ENCODE measurements at regions not wholly inside any gene's neighbourhood (a gene's known extent, or its start where the extent isn't known, plus 50 kb on each side); places are given as distances from the start of the nearest gene placed in this dataset.

- 0% methylated on average over 1 of the region's 1 CpG for WGBS (ENCODE audit: insufficient coverage, low coverage, missing lambda C conversion rate)
- BruUV-seq (replicated peaks) = no TSS peak
- Histone ChIP-seq H3K9me1 (ENCODE audit: control insufficient read depth, insufficient read depth, low read length) (no peaks in the 10 kb centered on the region), H3K9me3 (replicated peaks; ENCODE audit: control insufficient read depth, insufficient read depth, low read depth, low read length) (no peaks in the 10 kb centered on the region), H3K36me3 (ENCODE audit: control insufficient read depth, insufficient read depth, low read length) (no peaks in the 10 kb centered on the region), H3K9ac (ENCODE audit: insufficient read depth in 1 of 2, low read depth in 2 of 2, low read length in 2 of 2) (no peak overlapping the region), H3K79me2 (ENCODE audit: control insufficient read depth, insufficient read depth, low read length) (no peaks in the 10 kb centered on the region), H3K27me3 (ENCODE audit: control insufficient read depth in 2 of 2, insufficient read depth in 2 of 2, low read length in 2 of 2) (no peaks in the 10 kb centered on the region), H3K4me1 (replicated peaks in 1 of 2; ENCODE audit: control insufficient read depth in 2 of 2, insufficient read depth in 2 of 2, low read length in 2 of 2) (no peaks in the 10 kb centered on the region), H3K4me2 (ENCODE audit: insufficient read depth, low read length) (no peak overlapping the region), H2AFZ (ENCODE audit: low read depth, low read length) (no peak overlapping the region), H3K27ac (ENCODE audit: extremely low read depth, low read depth, low read length) (no peak overlapping the region), H3K4me3 (no peak overlapping the region), H4K20me1 (replicated peaks; ENCODE audit: control insufficient read depth, insufficient read depth, low read length) (no peaks in the 10 kb centered on the region)
- DNase-seq (ENCODE audit: extremely low read depth in 1 of 4, low spot score in 3 of 4) (no peak), ATAC-seq (no peak), FAIRE-seq (no peak)
- POLR2A ChIA-PET = no interaction called here
- TF ChIP-seq NCOA4 (IDR thresholded peaks at IDR 0.05; ENCODE audit: partially characterized antibody) (no peak), SNIP1 (IDR thresholded peaks at IDR 0.05; ENCODE audit: low read depth) (no peak), TFAP4 (CRISPR knock-in tag; IDR thresholded peaks at IDR 0.05; ENCODE audit: borderline replicate concordance) (no peak), GMEB1 (CRISPR knock-in tag; IDR thresholded peaks at IDR 0.05) (no peak), XRCC4 (IDR thresholded peaks at IDR 0.05; ENCODE audit: extremely low read depth, insufficient read depth, insufficient read length) (no peak), ZBTB33 (CRISPR knock-in tag; IDR thresholded peaks at IDR 0.05) (no peak), RFX1 (IDR thresholded peaks at IDR 0.05) (no peak), NKRF (IDR thresholded peaks at IDR 0.05; ENCODE audit: borderline replicate concordance) (no peak), HSF4 (CRISPR knock-in tag; IDR thresholded peaks at IDR 0.05; ENCODE audit: borderline replicate concordance) (no peak), HDAC6 (IDR thresholded peaks at IDR 0.05; ENCODE audit: low read depth, low read length) (no peak), NR2C1 (IDR thresholded peaks at IDR 0.05) (no peak), NR2C1 (tag; IDR thresholded peaks at IDR 0.05) (no peak), CHD1 (IDR thresholded peaks at IDR 0.05; ENCODE audit: low read length) (no peak), YBX1 (IDR thresholded peaks at IDR 0.05) (no peak), NFYB (IDR thresholded peaks at IDR 0.05; ENCODE audit: extremely low read depth, insufficient read length) (no peak)
- intact Hi-C loops (cut with micrococcal nuclease) = no loop called here
- CTCF ChIA-PET (ENCODE audit: low intra/inter-chr PET ratio) = no interaction called here
- in situ Hi-C loops (cut with MboI) = no loop called here
Observed at GRCh38 chr4:155060873-155061272, 147.6 kb upstream of the NPY2R start.

Data from K562 (cell line).